ENCODE measurements at regions not wholly inside any gene's neighbourhood (a gene's known extent, or its start where the extent isn't known, plus 50 kb on each side); places are given as distances from the start of the nearest gene placed in this dataset.

- TF ChIP-seq CTCF (IDR thresholded peaks at IDR 0.05): no peak
- TF ChIP-seq POLR2A (IDR thresholded peaks at IDR 0.05): no peak
Measured at GRCh38 chr5:74288038-74288437, 352.5 kb downstream of the ENC1 start.
